Activated CD4-positive, alpha-beta T cell treated with anti-CD3 and anti-CD28 coated beads, Interleukin-2, amount 50 U/mL, for 48 hours (primary cell): ENCODE measurements at regions not wholly inside any gene's neighbourhood (a gene's known extent, or its start where the extent isn't known, plus 50 kb on each side); places are given as distances from the start of the nearest gene placed in this dataset.
"Not testable (repeated sequence)": the region's sequence is repeated elsewhere in the genome, so short reads cannot be mapped to it uniquely, and the experiment has no call there.

Source experiments
- DNase-seq, 2 experiments: peaks; one replicate each; pipeline ENCODE4 v3.0.0-alpha.2; 2020

DNA sequence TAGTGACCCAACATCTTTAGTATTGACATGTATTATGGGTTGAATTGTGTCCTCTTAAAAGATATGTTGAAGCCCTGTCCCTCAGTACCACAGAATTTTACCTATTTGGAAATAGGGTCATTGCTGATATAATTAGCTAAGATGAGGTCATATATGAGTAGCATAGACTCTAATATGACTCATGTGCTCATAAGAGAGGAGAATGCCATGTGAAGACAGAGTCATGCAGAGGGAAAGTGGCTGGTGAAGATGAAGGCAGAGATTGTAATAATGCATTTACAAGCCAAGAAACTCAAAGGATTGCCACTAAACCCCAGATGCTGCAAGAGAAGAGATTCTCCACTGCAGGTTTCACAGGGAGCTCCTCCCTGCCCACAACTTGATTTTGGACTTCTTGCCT lies 496.4 kb downstream of the KIF20B start:
- DNase-seq = no peak

DNA sequence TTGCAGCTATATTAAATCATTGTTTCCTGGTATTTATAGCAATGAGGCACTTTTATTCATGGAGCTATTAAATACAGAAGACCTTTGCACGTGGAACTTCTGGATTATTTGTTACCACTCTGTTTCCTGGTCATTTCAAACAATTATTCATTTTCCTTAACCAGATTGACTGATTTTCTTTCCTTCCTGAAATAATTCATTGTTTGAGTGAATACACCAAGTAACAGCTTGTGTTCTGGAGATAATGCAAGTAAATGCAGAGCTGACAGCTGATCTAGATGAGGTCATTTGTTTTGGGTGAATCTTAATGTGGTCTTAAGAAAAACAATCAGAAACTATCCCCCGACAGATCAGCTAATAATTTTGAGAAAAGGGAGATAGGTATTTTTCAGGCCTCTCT lies 497.7 kb downstream of the KIF20B start:
- DNase-seq = no peak

DNA sequence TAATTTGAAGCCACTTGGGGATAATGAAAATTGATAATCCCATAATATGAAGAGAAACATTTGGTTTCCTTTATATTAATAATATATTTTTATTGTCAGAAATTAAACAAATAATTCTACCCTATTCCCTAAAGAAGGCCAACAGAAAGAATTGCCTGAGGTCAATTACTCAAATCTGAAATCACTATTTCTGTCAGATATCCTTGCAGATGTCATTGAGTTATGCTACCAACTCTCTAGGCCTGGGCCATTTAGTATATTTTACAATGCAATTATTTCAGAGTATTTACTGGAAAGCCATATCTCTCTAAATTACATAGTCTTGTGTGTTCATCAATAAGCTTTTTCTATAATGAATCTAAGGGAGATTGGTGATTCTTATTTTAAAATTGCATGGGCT lies 498.1 kb downstream of the KIF20B start:
- no peak for DNase-seq

DNA sequence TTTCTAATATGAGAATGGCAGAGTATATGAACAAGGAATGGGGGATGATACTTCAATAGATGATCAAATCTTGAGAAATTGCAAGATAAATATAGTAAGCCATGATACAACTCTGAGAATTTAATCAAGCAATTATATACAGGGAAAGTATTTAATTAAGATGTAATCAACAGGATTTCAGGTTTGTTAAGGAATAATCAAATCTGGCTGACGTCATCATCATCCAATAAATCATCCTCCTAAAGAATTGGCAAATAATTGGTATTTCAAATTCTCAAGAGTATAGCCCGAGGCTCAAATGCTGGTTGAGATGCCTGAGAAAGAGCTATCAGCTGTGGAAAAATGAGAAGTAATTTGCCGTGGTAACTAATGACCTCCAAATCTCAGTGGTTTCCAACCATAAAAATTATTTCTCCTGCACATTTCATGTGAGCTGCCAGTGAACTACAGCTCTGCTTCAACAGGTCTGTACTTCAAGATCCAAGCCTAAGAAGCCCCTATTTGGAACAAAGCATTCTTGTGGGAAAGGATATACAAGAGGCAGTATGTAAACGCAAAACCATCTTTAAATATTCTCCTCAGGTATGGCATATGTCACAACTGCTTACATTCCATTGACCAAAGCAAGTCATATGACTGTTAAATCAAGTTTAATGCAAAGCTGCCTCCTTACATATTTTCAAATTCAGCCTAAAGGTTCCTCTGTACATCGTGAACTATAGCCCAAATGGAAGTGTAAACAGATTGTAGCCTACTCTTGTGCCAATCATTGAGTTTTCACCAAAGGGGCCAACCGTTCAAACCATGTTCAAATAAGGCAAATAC lies 503.0 kb downstream of the KIF20B start:
- DNase-seq = no peak

DNA sequence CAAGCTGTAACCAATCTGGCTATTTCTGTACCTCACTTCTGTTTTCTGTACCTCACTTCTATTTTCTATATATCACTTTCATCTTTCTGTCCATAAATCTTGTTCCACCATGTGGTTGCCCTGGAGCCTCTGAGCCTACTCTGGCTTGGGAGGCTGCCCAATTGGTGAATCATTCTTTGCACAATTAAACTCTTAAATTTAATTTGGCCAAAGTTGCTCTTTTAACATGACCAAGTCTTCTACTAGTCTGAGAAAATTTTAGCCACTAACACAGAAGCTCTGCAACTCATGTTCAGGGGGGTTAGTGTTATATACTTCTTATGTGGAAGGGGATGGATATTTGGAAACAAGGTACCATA lies 503.5 kb downstream of the KIF20B start:
- no peak for DNase-seq

DNA sequence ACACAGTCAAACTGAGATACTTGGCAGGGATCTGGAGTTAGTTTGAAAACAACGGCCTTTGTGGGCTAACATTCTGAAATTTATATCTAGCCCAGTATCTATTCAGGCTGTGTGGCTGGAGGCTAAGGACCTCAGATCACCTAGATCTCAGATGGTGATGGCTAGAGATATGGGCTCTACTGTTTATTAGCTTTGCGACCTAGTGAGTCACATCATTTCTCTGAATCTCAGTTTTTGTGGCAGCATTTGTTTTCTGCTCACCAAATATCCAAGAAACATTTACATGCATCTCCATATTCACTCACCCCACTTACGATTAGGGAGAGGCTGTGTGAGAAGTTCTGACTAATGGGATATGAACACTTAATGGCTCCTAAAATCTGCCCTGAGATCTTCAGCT lies 503.9 kb downstream of the KIF20B start:
- DNase-seq = no peak

DNA sequence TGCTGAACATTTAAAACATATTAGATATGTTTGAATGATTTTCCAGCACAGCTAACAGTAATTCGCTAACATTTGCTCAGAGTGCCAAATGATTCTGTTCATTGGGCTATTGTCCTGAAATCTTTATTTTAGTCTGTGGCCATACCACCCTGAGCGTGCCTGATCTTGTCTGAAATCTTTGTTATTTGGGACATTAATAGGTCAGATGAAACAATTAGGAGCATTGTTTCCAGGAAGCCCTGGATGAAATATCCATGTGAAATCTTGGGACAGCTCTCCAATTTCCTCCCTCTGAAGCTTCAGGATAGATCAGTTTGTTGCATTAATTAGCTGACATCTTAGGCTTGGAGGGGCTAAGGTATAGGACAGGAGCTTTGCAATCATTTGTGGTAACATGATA lies 512.0 kb downstream of the KIF20B start:
- DNase-seq = no peak

DNA sequence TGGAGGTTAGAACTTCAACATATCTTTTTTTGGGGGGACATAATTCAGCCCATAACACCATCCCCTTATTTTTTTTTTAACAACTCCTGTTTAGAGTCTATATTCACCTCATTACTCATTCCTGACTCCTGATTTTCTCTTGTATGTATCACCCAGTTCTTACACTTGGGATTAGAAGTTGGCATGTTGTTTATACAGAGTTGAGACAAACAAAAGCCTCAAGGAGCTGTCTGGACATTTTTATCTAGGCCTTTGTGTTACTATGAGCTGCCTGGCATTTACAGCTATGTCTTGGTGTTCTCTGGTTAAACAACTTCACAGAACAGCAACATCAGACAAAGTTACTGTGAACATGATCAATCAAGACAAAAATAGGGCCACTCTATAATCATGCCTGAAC lies 517.5 kb downstream of the KIF20B start:
- no peak for DNase-seq

DNA sequence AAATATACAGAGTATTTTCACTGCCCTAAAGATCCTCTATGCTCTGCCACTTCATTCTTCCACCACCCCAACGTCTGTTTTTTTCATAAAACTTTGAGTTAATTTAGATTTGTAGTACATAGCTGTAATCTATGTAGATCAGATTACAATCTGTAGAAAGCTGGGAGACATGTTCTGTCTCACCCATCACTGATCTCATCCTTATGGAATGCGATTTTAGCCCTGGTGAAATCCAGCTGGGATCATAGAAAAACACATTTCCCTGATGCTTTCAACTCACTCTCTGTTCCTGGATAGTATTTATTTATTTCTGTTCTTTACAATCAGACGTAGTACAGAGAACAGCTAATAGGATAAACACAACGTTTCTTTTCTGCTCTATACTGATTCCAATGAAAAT lies 521.0 kb downstream of the KIF20B start:
- DNase-seq = no peak

DNA sequence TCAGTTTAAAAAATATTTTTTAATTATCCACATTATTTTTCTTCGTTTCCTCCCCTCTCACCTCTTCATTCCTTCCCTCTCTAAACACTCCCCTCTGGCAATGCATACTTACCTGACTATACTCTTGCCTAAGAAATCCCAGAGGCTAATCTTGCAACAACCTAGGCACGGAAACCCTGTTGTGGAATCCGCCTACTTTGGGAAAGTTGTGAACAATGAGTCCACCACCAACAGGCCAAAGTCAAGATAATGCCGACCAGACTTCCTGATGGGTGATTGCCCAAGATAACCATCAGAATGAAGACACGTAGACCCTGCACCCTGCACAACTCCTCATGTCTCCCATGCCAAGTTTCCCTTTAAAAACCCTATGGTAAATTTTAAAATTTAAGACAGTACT lies 521.5 kb downstream of the KIF20B start:
- DNase-seq = no peak

DNA sequence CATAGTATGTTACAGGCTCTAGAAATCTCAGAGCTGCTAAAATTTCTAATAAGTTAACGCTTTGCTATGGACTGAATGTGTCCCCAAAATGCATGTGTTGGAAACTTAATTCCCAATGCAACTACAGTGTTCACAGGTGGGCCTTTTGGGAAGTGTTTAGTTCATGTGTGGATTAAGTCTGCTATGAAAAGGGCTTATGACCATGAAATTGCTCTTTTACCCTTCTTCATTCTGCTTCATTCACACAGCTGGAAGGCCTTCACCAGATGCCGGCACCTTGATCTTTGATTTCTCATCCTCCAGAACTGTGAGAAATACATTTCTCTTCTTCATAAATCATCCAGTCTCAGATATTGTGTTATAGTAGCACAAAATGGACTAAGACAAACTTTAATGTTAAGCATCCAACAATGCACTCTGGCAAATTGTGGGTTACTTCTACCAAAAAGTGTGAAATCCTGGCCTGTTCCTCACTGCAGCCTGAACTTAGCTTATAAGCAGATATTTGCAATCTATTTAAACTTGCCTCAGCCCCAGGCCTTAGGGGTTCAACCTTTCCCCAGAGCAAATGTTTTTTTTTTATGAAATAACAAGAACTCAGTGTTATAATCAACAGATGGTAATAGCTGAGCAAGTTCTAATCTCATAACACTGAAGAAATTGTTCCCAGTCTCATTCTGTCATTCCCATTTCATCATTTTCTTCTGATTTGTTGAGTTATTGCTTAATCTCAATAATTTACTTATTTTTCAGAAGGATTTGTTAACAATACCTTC lies 523.6 kb downstream of the KIF20B start:
- no peak for DNase-seq

DNA sequence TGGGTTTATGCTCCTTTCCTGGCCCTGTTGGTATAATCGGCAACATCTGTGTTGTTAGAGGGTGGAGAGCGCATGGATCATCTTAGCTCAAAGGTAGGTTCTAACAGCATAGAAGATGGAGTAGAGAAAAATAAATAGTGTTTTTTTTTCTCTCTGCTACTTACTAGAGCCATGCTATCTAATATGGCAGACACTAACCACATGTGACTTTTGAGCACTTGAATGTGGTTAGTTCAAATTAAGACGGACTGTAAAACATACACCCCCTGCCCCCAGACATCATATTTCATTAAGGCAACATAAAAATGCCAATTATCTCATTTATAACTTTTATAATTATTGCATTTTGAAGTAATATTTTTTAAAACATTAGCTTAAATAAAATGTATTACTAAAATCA lies 525.1 kb downstream of the KIF20B start:
- no peak for DNase-seq

DNA sequence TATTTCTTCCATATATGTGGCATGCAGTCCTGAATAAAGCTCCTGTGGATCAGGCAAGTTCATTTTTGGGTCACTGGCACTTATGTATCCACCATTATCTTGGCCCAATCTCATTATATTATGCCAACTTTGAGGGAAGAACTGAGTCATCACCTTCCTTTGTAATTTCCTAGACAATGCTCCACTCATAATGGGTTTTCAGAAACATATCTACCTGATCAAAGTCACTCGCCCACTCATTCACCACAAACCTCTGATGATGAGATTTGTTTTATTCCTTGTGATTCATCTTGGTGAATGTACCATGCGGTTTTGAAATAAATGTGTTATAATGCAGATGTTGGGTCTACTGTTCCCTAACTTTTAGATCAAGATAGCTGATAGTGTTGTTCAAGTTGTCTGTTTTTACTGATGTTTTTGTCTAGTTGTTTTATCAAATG lies 525.8 kb downstream of the KIF20B start:
- DNase-seq = peak; percentile 14 to 41

DNA sequence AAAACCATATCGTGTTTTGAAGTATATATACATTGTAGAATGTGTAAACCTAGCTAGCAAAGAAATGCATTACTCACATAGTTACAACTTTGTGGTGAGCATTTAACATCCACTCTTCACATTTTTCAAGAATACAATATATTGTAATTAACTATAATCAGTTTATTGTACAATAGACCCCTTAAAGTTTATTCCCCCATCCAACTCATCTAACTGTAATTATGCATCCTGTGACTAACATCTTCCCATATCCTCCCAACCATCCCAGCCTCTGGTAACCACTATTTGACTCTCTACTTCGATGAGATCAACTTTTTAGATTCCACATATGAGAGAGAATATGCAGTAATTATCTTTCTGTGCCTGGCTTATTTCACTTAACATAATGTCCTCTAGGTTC lies 526.4 kb downstream of the KIF20B start:
- no peak for DNase-seq

DNA sequence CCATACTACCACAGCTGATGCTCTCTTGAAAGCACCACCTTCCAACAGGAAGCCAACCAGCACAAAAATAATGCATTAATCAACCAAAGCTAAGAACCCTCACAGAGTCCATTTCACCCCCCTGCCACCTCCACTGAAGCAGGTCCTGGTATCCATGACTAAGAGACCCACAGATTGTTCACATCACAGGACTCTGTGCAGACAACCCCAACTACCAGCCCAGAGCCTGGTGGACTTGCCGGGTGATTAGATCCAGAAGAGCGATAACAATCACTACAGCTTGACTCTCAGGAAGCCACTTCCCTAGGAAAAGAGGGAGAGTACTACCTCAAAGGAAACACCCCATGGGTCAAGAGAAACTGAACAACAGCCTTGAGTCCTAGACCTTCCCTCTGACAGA lies 528.1 kb downstream of the KIF20B start:
- DNase-seq = no peak

DNA sequence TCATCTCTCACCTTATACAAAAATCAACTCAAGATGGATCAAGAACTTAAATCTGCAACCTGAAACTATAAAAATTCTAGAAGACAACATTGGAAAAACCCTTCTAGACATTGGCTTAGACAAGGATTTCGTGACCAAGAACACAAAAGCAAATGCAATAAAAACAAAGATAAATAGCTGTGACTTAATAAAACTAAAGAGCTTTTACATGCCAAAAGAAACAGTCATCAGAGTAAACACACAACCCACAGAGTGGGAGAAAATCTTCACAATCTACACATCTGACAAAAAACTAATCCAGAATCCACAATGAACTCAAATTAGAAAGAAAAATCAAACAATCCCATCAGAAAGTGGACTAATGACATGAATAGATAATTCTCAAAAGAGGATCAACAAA lies 532.4 kb downstream of the KIF20B start:
- DNase-seq = not testable (repeated sequence)

DNA sequence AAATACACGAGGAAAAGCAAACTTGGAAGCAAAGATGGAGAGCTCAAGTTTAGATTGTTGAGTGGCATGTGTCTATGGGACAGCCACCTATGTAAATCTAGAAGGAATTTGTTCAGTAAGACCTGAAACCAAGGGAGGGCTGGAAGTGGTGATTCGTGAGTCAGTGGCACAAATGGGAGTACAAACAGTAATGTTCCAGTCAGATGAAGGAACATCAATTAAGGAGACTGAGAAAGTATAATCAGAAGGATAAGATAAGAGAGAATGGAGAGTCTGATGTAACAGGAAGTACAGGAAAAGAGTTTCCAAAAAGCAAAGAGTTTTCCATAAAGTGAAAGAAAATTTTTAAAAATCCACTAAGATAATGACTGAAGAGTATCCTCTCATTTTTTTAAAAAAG lies 544.2 kb downstream of the KIF20B start:
- DNase-seq = no peak

DNA sequence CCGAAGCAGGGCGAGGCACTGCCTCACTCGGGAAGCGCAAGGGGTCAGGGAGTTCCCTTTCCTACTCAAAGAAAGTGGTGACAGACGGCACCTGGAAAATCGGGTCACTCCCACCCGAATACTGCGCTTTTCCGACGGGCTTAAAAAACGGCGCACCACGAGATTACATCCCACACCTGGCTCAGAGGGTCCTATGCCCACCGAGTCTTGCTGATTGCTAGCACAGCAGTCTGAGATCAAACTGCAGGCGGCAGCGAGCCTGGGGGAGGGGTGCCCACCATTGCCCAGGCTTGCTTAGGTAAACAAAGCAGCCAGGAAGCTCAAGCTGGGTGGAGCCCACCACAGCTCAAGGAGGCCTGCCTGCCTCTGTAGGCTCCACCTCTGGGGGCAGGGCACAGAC lies 549.4 kb downstream of the KIF20B start:
- DNase-seq = not testable (repeated sequence)

DNA sequence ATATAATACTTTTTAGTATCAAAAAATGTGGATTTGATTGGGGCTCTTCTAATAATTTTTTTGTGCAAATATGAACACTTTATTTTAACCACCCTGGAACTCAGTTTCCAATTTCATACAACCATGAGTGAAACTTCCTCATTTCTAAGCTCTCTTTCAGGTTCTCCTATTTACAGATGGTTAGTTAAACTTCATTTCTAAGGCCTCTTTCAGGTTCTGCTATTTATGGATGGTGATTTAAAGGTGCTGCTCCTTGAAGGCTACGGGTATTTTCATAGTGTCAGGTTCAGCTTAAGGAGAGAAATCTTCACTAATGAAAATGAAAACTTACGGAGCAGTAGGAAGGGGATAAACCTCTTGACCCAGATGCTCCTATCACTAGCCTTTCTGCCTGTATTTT lies 568.3 kb downstream of the KIF20B start:
- no peak for DNase-seq

DNA sequence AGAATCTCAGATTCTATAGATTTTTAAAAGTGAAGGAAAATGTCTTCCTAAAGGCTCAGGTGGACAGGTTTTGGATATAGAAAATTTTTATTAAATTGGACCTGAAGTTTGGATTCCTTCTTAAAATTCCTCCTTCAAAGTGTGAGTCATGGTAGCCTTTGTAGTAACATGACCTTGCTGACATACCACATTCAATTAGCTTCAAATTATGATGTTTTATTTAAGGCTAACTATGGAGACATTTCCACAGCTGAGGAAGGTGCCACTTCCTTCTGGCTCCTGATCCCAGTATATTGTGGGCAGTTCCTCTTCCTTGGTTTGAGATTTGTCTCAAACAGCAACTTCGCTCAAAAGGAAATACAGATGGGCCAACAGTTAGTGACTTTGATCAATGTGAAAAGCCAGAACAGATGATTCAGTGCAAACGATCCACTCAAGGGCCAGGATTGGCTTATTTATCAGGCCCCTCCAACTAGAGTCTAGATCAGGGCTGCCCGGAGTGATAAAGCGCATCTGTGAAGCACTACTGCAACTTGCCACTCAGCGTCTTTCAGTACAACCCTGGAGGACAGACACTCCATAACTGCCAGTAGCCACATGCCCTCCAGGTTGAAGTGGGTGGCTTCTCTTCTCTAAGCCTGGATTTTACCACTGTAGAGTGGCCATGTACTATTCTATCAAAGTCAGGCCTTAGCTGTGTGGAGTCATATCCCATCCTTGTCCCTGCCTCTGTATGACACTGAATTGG lies 573.5 kb downstream of the KIF20B start:
- DNase-seq = no peak

DNA sequence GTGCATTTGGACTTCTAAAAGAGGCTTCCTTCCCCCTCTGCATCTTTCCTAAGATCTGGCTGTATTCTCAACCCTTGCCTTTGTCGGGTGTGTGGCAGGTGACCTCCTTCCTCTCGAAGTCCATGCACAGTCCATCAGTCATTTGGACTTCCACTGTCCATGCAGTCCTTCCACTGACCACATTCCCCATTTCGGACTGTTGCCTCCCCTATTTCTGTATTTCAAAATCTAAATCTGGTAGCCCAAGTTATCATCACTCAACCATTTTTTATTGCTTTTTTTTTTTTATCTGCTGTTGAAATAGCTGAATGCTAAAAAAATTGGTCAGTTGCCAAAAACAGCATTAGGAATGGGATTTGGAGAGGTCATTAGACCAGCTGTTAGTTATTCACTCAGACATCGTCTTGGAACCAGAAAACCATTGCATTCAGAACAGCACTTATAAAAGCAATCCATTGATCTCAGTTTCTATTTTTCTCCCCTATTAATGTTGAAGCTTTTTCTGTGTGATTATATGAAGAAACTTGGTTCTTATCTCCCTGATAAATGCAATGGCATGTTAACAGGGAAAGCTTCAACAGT lies 575.6 kb downstream of the KIF20B start:
- no peak for DNase-seq

DNA sequence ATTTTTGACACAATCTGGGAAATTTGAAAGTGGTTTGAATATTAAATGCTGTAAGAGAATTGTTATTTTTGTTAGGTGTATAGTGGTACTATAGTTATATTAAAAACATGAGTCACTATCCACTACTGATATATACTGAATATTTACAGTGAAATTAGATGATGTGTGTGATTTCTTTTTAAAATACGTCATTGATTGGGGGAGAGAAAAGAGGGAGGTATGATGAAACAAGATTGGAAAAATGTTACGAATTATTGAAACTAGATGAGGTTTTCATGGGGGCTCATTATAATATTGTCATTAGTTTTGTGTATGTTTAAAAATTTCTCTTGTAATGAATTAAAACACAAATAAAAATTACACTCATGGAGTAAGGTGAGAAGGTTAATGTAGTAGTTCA lies 571.4 kb downstream of the HTR7 start:
- DNase-seq = no peak

DNA sequence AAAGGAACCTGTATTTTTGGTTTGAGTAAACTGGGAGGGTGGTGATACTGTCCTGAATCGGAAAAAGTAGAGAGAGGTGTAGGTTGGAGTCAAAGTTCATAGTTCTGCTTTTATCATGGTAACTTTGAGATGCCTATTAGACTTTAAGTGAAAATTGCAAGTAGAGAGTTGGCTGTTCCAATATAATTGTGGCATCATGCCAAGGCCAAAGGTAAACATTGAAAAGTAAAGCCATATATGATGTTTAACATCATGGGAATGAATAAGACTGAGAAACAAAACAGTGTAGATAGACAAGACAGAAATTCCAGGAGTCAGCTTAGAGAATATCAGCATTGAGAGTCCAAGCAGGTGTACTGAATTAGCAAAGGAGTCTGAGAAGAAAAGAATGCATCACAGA lies 570.9 kb downstream of the HTR7 start:
- DNase-seq = no peak
